ENCODE measurements at regions not wholly inside any gene's neighbourhood (a gene's known extent, or its start where the extent isn't known, plus 50 kb on each side); places are given as distances from the start of the nearest gene placed in this dataset.

- no peak for DNase-seq (ENCODE audit: low read depth in 2 of 2)
Measured at GRCh38 chr7:35386816-35387706, 133.2 kb upstream of the TBX20 start.

- DNase-seq (ENCODE audit: low read depth in 2 of 2), result no peak
Measured at GRCh38 chr7:35386082-35386815, 132.3 kb upstream of the TBX20 start.

DNA sequence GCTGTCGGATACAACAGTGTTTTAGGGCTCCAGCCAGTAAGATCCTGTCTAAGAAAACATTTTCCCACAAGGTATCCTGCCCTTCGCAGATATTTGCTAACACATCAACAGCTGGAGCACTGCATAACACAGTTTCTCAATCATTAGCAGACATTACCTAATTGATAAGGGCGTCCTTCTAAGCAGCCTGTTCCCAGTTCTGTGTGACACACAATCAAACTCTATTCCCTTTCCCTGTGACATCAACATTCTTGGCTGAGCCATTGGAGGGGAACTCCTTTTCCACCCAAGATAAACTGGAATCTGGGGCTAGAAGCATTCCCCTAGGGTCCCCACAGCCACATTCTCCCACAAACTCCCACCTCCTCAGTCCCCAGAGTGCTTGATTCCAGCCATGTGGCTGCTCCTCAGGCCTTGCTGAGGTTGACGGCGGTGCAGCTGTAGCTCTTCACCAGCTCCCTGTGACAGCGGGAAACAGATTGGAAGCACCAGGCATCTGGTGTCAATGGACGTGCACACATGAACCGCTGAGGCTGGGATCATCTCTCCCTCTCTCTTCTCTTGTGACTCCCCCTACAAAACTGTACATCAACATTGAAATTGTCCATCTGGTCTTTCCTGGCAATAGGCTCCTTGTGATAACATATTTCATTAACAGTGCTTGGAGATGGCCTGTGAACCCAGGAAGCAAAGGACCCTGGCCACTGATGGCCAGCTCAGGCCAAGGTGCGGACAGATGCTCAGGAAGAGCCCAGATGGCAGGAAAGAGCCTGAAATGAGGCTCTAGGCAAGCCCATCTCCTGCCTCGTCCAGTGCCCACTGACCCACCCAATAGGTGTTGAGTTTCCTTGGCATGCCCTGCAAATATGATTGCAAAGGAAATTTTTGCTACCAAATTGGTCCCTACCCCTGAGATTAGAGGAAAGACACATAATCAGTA, 131.1 kb upstream of the TBX20 start:
- DNase-seq (ENCODE audit: low read depth in 2 of 2), result no peak

- no peak for DNase-seq (ENCODE audit: low read depth in 2 of 2)
Measured at GRCh38 chr7:35380739-35381224, 126.9 kb upstream of the TBX20 start.

- no peak for DNase-seq (ENCODE audit: low read depth in 2 of 2)
Measured at GRCh38 chr7:35379481-35379880, 125.6 kb upstream of the TBX20 start.

DNA sequence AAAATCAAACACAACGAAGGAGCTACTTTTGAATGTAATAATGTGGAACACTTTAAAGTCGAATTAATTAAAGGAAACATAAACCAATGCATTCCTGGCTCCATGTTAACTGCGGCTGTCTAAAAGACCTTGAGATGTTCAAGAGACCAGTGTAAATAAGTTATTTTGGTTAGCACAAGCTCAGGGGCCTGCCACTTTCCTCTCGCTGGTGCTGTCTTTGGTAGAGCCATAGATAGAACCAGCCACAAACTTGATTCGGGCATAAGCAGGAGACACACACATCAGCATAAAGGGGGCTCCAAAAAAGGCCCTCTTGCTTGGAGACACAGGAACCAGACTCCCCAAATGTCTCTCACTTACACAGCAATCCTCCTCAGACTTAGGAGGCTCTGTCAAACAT, 121.6 kb upstream of the TBX20 start:
- DNase-seq (ENCODE audit: low read depth in 2 of 2), result no peak

DNA sequence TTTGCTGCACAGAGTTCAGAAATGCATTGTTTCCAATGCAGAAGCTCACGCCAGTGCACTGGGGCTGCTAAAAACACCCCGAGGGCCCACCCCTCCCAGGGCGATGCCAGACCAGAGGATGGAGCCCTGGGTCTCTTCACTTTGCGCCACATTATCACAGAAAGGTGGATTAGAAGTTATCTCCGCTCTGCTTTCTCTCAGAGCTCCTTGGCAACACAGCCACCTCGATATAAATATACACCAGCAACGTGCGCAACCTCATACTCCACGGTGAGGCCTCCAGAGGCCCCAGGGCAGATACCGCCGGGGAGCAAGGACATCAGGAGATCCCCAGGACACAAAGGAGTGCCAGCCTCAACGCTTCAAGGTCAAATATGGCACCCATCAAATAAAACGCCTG, 121.0 kb upstream of the TBX20 start:
- no peak for DNase-seq (ENCODE audit: low read depth in 2 of 2)

DNA sequence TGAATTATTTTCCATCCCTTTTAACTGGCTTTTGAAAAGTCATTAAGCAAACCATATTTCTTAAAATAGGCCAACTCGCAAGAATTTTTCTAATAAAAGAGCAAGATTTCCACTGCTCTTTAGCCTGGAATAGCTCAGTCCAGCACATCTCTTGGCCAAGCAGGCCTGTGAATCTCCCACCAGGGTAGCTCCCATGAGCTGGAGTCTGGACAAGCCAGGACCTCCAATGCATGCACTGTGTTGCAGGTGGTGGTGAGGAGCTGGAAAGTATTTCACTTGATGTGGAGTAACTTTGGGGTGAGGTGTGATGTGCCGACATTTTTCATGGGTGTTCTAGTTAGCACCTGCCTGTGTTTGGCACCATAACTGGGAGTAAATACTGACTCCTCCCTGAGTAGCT, 117.3 kb upstream of the TBX20 start:
- no peak for DNase-seq (ENCODE audit: low read depth in 2 of 2)

- DNase-seq (ENCODE audit: low read depth in 2 of 2), result no peak
Measured at GRCh38 chr7:35370687-35371086, 116.8 kb upstream of the TBX20 start.

- DNase-seq (ENCODE audit: low read depth in 2 of 2), result no peak
Measured at GRCh38 chr7:35366167-35367155, 112.6 kb upstream of the TBX20 start.

GRCh38 chr7:35365523-35365922, 111.6 kb upstream of the TBX20 start:
- DNase-seq (ENCODE audit: low read depth in 2 of 2), result no peak

DNA sequence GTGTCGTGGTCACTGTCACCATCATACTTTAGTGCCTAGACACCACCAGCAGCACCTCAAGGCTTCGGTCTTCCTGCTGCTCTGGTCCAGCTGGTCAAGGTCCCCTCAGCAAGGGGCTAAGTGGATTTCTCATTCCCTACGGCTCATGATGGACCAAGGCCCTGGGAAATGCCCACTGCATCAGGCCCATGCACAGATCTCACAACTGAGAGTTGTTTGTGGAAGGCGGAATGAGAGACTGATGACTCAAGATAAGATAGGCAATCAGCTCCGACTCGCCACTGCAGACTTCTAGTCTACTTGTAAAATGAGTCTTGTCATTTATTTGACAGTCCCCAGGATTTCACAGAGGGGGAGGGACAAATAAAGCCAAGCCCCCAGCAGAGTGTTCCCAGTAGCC, 108.4 kb upstream of the TBX20 start:
- no peak for DNase-seq (ENCODE audit: low read depth in 2 of 2)

- DNase-seq (ENCODE audit: low read depth in 2 of 2), result no peak
Measured at GRCh38 chr7:35359423-35359822, 105.5 kb upstream of the TBX20 start.

GRCh38 chr7:35356495-35356894, 102.6 kb upstream of the TBX20 start:
- no peak for DNase-seq (ENCODE audit: low read depth in 2 of 2)

- no peak for DNase-seq (ENCODE audit: low read depth in 2 of 2)
Measured at GRCh38 chr7:35355911-35356310, 102.0 kb upstream of the TBX20 start.

GRCh38 chr7:35355199-35355598, 101.3 kb upstream of the TBX20 start:
- no peak for DNase-seq (ENCODE audit: low read depth in 2 of 2)

- DNase-seq (ENCODE audit: low read depth in 2 of 2), result no peak
Measured at GRCh38 chr7:35353481-35353880, 99.6 kb upstream of the TBX20 start.

GRCh38 chr7:35351466-35351865, 97.6 kb upstream of the TBX20 start:
- no peak for DNase-seq (ENCODE audit: low read depth in 2 of 2)

DNA sequence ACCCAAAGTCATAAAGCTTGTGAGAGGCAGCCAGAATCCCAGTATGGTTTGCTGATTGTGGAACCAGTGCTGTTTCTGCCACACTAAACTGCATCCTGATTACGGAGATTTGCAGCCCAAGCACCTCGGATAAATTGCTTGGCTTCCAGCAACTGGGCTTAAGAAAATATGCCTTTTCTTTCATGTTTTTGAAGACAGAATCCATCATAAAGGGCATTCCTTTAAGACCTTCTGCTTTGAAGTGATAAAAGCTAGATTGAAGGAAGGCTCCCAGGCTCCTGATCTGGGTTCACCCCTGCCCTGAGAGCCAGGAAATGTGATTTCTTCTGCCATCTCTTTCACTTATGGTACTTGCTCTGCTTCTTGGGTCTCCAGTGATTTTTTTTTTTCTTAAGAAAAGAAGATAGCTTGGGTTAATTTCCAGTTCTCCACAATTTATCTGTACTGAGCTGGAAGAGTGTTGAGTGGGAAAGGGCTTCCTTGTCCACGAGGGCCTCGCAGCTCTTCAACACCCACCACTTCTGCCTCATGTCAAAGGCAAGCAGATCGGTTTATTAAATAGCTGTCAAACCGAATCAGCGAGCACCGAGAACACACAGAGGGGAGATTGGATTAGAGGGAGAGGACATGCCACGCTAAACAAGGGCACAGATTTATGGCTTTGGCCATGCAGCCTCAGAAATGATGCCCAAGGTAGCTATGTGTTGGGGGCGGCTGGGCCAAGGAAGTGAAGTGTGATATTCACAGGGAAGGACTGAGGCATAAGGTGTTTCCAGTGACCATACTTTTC, 94.9 kb upstream of the TBX20 start:
- no peak for DNase-seq (ENCODE audit: low read depth in 2 of 2)

- DNase-seq (ENCODE audit: low read depth in 2 of 2), result no peak
Measured at GRCh38 chr7:35342786-35343185, 88.9 kb upstream of the TBX20 start.
